Heart left ventricle (tissue), 13 donors: ENCODE measurements at regions not wholly inside any gene's neighbourhood (a gene's known extent, or its start where the extent isn't known, plus 50 kb on each side); places are given as distances from the start of the nearest gene placed in this dataset.

Experiments
- CTCF ChIP-seq, 12 donors: fragments of 200-600 bp; sonication (generic) in 4 of 12; IDR thresholded peaks; one replicate each; pipeline versions ENCODE4 v1.5.0 to v1.8.0; 2018 to 2022; ENCODE audit warnings: antibody characterized with exemption in 12 of 12, mild to moderate bottlenecking in 5 of 12
- POLR2A ChIP-seq, 2 donors: fragments of 450-650 bp; IDR thresholded peaks; one replicate each; pipeline ENCODE4 v1.6.1; 2017; ENCODE audit warnings: antibody characterized with exemption in 2 of 2, mild to moderate bottlenecking in 2 of 2, moderate library complexity in 2 of 2
- donor health status: ischemic (EF 13 %, LVEDD 7.1; RV severe dilation, severe dysfunction).
- donor health status: DM: no; HTN: yes; CAD: no.
- donor health status: DM: no; HTN: no; CAD: no.
- donor health status: ischemic (EF 25% LVEDD 6.9; RV normal size, moderate dysfunction).
- donor health status: ischemic (EF 25% LVEDD 5.7; RV mildly dilated, moderate dysfunction).
- donor health status: ischemic (EF 35%, LVEDD 5.7; RV mildly dilated, moderate dysfunction).
- donor health status: nonischemic (EF 11% LVEDD 7.7; RV severe dilation, severe dysfunction).
- donor health status: DM: yes; HTN: yes; CAD: no.
- donor health status: PGD.
- donor health status: ischemic (EF 29% LVEDD 5.4; RV normal size, mild dysfunction).
- donor health status: nonischemic (EF 23%, LVEDD 6.1; RV moderate dilation, normal function).

DNA sequence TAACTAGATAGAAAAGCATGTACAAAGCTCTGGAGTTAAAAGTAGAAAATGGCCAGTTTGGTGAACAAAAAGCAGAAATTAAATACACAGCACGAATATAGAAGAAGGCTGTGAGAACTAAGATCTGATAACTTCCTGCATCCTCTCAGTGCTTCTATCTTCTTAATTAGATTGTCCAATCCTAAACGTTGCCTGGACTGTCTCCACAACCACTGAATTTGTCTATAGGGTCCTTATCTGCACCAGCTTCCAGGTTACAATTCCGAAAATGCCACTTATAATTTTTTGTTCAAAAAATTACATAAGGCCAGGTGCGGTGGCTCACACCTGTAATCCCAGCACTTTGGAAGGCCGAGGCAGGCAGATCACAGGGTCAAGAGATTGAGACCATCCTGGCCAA, 626.3 kb downstream of the TBL1XR1 start:
- TF ChIP-seq POLR2A (IDR thresholded peaks at IDR 0.05) (no peak), CTCF (IDR thresholded peaks at IDR 0.05) (no peak)
